Gastroesophageal sphincter (tissue), 4 donors: ENCODE measurements at regions not wholly inside any gene's neighbourhood (a gene's known extent, or its start where the extent isn't known, plus 50 kb on each side); places are given as distances from the start of the nearest gene placed in this dataset.

Experiments
- ATAC-seq: fragments of 150-250 bp; one replicate; pipeline ENCODE4 v1.9.1; 2016; ENCODE audit warnings: mild to moderate bottlenecking, moderate library complexity
- H3K27ac ChIP-seq, 4 donors: fragments of 200-600 bp; sonication (generic) in 3 of 4; 1 replicate in 3 of 4; 2 replicates in 1 of 4; pipeline ENCODE4 v1.5.1; 2016 to 2019
- H3K27me3 ChIP-seq: fragments of 200-600 bp; sonication (generic); one replicate; pipeline ENCODE4 v1.5.1; 2019
- H3K36me3 ChIP-seq, 2 donors: fragments of 200-600 bp; sonication (generic); one replicate each; pipeline ENCODE4 v1.5.1; 2019; ENCODE audit warnings: control low read depth in 1 of 2
- H3K4me1 ChIP-seq, 3 donors: fragments of 200-600 bp; sonication (generic); 1 replicate in 2 of 3; 2 replicates in 1 of 3; pipeline ENCODE4 v1.5.1; 2016 to 2019; ENCODE audit warnings: control low read depth in 2 of 3
- H3K4me3 ChIP-seq, 2 donors: fragments of 200-600 bp; sonication (generic); one replicate each; pipeline ENCODE4 v1.5.1; 2019; ENCODE audit warnings: mild to moderate bottlenecking in 1 of 2, moderate library complexity in 1 of 2
- H3K9me3 ChIP-seq, 3 donors: fragments of 200-600 bp; sonication (generic); one replicate each; pipeline ENCODE4 v1.5.1; 2017 to 2019; ENCODE audit warnings: control low read depth in 2 of 3
- CTCF ChIP-seq, 4 experiments: fragments of 200-600 bp in 2 of 4; fragments of 450-650 bp in 2 of 4; sonication (generic) in 1 of 4; IDR thresholded peaks; one replicate each; pipeline ENCODE4 v1.5.1; 2017 to 2019; ENCODE audit warnings: antibody characterized with exemption in 4 of 4, mild to moderate bottlenecking in 2 of 4, moderate library complexity in 2 of 4
- EP300 ChIP-seq: sonication (generic); formaldehyde crosslinking; IDR thresholded peaks from one replicate; pipeline ENCODE4 v1.6.1; 2017; ENCODE audit warnings: antibody characterized with exemption, mild to moderate bottlenecking
- POLR2A ChIP-seq, 2 donors: fragments of 450-650 bp; IDR thresholded peaks; one replicate each; pipeline ENCODE4 v1.6.1; 2017; ENCODE audit warnings: antibody characterized with exemption in 2 of 2, mild to moderate bottlenecking in 2 of 2, moderate library complexity in 1 of 2
- POLR2AphosphoS5 ChIP-seq: sonication (generic); formaldehyde crosslinking; IDR thresholded peaks from one replicate; pipeline ENCODE4 v1.6.1; 2017; ENCODE audit warnings: antibody characterized with exemption
- WGBS, 2 donors: methylation state at CpG; one replicate each; pipeline ENCODE4 v1.1.5; 2018; ENCODE audit warnings: low coverage in 1 of 2; 5-methylcytosine and 5-hydroxymethylcytosine counted together

DNA sequence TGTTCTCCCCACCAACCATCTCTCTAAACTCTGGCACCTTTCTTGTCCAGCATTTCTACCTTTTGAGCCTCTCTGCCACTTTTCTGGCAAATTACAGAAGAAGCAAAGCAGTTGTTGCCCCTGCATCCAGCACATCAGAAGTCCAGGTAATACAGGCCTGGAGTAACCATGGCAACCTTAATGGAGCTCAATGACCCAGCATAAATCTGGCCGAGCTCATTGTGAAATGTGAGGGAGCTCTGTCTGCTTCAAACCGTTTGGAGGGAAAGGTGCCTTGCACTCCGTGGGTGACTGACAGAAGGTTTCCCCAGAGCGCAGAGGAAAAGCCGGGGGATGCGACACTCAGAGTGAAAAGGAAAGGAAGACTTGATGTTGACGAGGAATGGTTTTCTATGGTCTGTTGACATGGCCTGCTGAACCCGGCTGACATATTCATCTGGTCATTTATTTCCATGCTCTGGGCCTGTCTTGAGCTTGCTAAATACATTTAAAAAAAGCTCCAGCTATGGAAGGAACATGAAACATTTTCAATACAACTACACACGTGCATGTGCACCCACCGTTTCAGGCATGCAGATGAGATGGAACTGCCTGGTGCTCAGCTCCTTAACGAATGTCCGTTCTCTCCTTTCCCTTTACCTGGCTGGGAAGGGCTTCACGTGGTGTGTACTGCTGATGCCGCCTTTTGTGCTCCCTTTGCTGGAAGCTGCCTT, 74.9 kb downstream of the ADRA2A start:
- Histone ChIP-seq H3K9me3 (no peaks in the 10 kb centered on the region), H3K4me3 (no peak overlapping the region), H3K4me1 (no peaks in the 10 kb centered on the region), H3K36me3 (no peaks in the 10 kb centered on the region), H3K27ac (no peak overlapping the region), H3K27me3 (peaks cover 5% of the 10 kb centered on the region)
- TF ChIP-seq POLR2AphosphoS5, result no peak
- no peak for TF ChIP-seq CTCF (IDR thresholded peaks at IDR 0.05)
- no peak for TF ChIP-seq POLR2A (IDR thresholded peaks at IDR 0.05)
- TF ChIP-seq EP300, result no peak
- 58 to 60% methylated on average over 6 to 8 of the region's 14 CpGs for WGBS, 2 donors
- ATAC-seq, result no peak

GRCh38 chr10:111156754-111157153, 79.9 kb downstream of the ADRA2A start:
- no peaks in the 10 kb centered on the region for H3K36me3 ChIP-seq
- no peak for ATAC-seq
- 79% methylated on average over 2 of the region's 2 CpGs; no CpG with 5 or more reads in 1 of the 2 donors for WGBS, 2 donors
- no peak overlapping the region for H3K4me3 ChIP-seq
- H3K4me1 ChIP-seq, result no peaks in the 10 kb centered on the region
- no peaks in the 10 kb centered on the region for H3K9me3 ChIP-seq
- TF ChIP-seq CTCF (IDR thresholded peaks at IDR 0.05) (no peak), EP300 (no peak), POLR2A (IDR thresholded peaks at IDR 0.05) (no peak), POLR2AphosphoS5 (no peak)
- H3K27me3 ChIP-seq, result peaks cover 34% of the 10 kb centered on the region
- H3K27ac ChIP-seq, result no peak overlapping the region

- H3K4me1 ChIP-seq, result no peaks in the 10 kb centered on the region
- H3K36me3 ChIP-seq, result no peaks in the 10 kb centered on the region
- no peak overlapping the region for H3K4me3 ChIP-seq
- H3K27me3 ChIP-seq, result peaks cover 34% of the 10 kb centered on the region
- TF ChIP-seq POLR2A (IDR thresholded peaks at IDR 0.05) (no peak), POLR2AphosphoS5 (no peak), EP300 (no peak), CTCF (IDR thresholded peaks at IDR 0.05) (no peak)
- ATAC-seq, result no peak
- H3K9me3 ChIP-seq, result no peaks in the 10 kb centered on the region
- no peak overlapping the region for H3K27ac ChIP-seq
- 63 to 69% methylated on average over 3 of the region's 3 CpGs for WGBS, 2 donors
Observed at GRCh38 chr10:111158595-111158994, 81.8 kb downstream of the ADRA2A start.

DNA sequence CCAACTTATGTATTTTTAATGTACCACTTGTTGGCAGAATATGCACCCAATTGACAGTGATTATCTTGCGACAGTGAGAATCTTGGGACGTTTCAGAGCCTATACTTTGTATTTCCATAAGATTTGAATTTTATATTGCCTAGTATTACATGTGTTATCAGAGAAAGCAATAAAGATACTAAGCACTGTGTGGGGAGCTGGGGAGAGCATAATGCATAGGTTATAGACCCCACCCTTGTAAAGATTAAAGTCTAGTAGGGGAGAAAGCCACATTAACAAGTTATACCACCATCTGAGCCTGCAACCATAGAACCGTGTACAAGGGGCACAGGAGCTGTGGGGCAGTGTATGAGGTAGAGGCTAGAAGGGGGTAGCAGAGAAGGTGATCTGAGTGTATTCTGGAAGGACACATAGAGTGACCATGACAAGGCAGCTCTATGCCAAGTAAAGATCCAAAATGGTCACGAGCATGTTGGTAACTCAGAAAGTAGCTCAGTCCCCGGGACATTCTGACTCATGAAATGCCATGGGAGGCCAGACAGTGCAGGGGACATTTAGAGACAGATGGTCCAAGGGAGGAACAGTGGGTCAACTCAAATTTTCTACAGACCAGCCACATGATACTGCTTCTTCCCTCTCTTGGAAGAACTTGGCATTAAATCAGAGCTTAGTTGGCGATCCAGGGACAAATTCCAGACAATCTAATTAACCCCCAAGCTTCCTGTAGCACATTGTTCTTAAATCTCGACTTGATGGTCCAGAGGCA, 84.5 kb downstream of the ADRA2A start:
- H3K4me3 ChIP-seq, result no peak overlapping the region
- TF ChIP-seq EP300 (no peak), POLR2AphosphoS5 (no peak), POLR2A (IDR thresholded peaks at IDR 0.05) (no peak), CTCF (IDR thresholded peaks at IDR 0.05) (no peak)
- no peaks in the 10 kb centered on the region for H3K36me3 ChIP-seq
- H3K4me1 ChIP-seq, result no peaks in the 10 kb centered on the region
- H3K9me3 ChIP-seq, result peaks cover 0 to 6% (median 0%) of the 10 kb centered on the region in 3 donors
- peaks cover 33% of the 10 kb centered on the region for H3K27me3 ChIP-seq
- ATAC-seq, result no peak
- H3K27ac ChIP-seq, result no peak overlapping the region
- WGBS, 2 donors, result 61 to 71% methylated on average over 6 to 7 of the region's 7 CpGs

DNA sequence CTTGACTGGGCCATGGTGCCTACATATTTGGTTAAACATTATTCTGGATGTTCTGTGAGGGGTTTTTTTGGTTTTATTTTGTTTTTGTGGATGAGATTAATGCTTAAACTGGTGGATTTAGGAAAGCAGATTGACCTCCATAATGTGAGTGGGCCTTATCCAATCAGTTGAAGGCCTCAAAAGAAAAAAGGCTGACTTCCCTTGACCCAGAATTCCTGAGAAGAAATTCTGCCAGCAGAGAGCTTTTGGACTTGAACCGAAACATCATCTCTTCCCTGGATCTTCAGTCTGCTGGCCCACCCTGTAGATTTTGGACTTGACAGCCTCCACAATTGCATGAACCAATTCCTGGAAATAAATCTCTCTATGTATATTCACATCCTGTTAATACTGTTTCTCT, 94.4 kb downstream of the ADRA2A start:
- TF ChIP-seq CTCF (IDR thresholded peaks at IDR 0.05), result no peak
- no peak for TF ChIP-seq POLR2AphosphoS5
- no peak for TF ChIP-seq EP300
- no peak for TF ChIP-seq POLR2A (IDR thresholded peaks at IDR 0.05)
- H3K36me3 ChIP-seq, result no peaks in the 10 kb centered on the region
- peaks cover 4% of the 10 kb centered on the region for H3K27me3 ChIP-seq
- 75 to 78% methylated on average over 1 of the region's 1 CpG for WGBS, 2 donors
- H3K4me1 ChIP-seq, result no peaks in the 10 kb centered on the region
- peaks cover 0 to 19% (median 0%) of the 10 kb centered on the region in 3 donors for H3K9me3 ChIP-seq
- no peak for ATAC-seq
- no peak overlapping the region for H3K4me3 ChIP-seq
- no peak overlapping the region for H3K27ac ChIP-seq
